GM18858 (cell line): ENCODE measurements at regions not wholly inside any gene's neighbourhood (a gene's known extent, or its start where the extent isn't known, plus 50 kb on each side); places are given as distances from the start of the nearest gene placed in this dataset.
"Not testable (repeated sequence)": the region's sequence is repeated elsewhere in the genome, so short reads cannot be mapped to it uniquely, and the experiment has no call there.

ENCODE experiments used
- ATAC-seq: cut with Tn5 transposase; IDR thresholded peaks from one replicate; pipeline ENCODE4 v1.9.1; 2021; ENCODE audit not compliant: unreplicated experiment

DNA sequence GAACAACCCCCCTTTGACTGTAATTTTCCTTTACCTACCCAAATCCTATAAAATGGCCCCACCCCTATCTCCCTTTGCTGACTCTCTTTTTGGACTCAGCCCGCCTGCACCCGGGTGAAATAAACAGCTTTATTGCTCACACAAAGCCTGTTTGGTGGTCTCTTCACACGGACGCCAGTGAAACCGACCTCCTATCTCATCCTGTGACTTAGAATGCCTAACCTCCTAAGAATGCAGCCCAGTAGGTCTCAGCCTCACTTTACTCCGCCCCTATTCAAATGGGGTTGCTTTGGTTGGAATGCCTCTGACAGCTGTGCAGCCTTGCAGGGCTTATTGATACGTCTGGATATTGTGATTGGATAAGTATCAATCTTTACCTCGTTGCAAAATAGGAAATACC lies 243.8 kb upstream of the PROK2 start:
- not testable (repeated sequence) for ATAC-seq

- not testable (repeated sequence) for ATAC-seq
Measured at GRCh38 chr3:72028307-72028706, 243.4 kb upstream of the PROK2 start.

GRCh38 chr3:72027728-72028127 lies 242.8 kb upstream of the PROK2 start:
- ATAC-seq, result not testable (repeated sequence)

DNA sequence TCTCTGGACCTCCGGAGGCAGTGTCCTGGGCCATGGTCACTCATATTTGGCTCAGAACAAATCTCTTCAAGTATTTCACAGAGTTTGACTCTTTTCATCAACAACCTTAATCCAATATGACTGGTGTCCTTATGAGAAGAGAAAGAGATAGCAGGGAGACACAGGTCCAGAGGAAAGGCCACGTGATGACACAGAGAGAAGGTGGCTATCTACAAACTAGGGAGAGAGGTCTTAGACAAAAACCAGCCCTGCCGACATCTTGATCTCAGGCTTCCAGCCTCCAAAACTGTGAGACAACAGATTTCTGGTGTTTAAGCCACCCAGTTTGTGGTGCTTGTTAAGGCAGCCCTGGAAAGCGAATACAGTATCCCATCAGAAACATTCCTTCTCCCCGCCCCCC lies 237.1 kb upstream of the PROK2 start:
- no peak for ATAC-seq

DNA sequence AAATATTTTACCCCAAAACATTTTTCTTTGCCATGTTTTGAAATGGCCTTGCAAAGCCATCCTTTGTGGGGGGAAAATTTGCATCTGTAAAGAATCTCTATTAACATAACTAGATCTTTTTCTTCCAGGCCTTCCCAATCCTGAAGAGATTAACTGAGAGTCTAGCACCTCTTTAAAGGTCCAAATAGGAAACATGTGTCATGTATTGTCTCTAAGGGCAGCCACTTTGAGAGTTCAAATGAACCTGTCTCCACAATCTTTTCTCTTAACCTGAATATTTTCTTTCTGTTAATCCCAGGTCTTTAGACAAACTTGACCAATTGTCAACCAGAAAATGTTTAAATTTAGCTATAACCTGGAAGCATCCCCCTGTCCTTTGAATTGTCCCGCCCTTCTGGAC lies 236.6 kb upstream of the PROK2 start:
- no peak for ATAC-seq

- no peak for ATAC-seq
Measured at GRCh38 chr3:72018343-72018984, 233.5 kb upstream of the PROK2 start.

DNA sequence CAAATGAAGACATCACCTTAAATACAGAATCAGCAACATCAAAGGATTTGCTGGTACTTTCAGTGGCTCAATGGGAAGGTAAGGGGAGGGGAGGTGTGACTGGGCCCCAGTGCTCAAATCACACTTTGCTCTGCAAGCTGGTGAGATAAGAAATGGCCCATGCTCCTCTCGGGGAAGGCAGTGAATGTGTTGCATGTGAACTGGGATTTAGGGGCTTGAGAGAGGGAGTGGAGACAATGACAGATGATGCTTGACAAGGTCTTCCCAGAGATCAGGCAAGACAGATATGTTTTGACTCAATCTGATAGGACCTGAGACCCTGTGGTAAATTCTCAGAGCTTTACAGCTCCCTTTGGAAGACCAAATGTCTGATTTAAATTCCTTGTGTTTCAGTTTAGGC lies 233.0 kb upstream of the PROK2 start:
- no peak for ATAC-seq

DNA sequence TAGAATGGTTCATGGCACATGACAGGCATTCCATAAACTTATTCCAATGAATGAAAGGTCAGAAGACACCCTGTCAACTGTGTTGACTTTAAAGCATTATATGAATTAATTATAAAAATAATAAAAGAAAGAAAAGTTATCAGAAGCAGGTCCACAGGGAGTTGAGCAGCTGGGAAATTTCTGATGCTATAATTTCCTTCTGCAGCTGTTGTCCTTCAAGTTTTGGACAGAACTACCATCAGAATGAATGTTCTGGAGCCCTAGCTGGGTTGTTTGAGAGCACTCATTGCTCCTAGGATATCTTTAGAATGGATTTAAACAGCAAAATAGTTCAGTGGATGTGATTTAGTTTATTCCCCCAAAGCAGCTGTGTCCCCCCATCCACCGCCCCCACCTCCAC lies 232.4 kb upstream of the PROK2 start:
- ATAC-seq, result no peak

- ATAC-seq, result no peak
Measured at GRCh38 chr3:72015463-72015862, 230.5 kb upstream of the PROK2 start.

GRCh38 chr3:72013084-72013483 lies 228.1 kb upstream of the PROK2 start:
- no peak for ATAC-seq

DNA sequence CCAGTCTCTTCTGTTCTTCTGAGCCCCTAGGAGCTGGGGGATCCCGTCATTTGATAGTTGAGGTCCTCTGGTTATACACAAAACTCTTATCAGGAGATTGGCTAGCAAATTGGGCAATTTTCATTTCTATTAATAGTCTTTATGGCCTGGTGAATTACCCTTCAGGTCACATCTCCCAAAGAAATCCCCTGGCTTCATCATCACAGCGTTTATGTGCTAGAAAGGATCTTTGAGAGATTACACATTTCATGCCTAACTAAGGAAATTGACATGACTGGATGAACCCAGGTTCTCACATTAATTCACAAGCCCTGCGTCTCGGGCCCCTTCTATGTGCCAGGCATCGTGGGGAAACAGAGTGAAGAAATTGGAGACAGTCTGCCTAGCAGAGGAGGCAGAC lies 227.4 kb upstream of the PROK2 start:
- peak; percentile 52 for ATAC-seq

DNA sequence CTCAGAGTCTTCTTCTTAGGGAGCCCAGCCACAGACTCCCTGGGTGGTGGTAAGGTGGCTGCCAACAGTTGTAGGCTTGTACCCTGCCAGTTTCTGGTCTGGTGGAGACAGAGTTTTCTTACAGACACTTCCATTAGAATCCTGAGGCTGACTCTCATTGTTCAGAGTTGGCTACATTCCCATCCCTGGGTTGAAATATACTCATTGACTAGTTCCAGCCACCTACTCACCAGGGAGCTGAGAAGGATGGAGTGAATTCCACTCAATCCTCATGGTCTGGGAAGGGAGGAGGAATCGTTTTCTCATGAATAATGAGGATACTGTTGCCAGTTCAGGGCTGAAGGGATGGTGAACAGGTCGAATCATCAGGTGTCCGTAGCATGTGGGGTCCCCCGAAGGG lies 226.5 kb upstream of the PROK2 start:
- no peak for ATAC-seq

GRCh38 chr3:72009851-72010443 lies 225.0 kb upstream of the PROK2 start:
- ATAC-seq, result no peak

GRCh38 chr3:72008226-72008996 lies 223.5 kb upstream of the PROK2 start:
- ATAC-seq, result no peak

- no peak for ATAC-seq
Measured at GRCh38 chr3:72006631-72007556, 221.9 kb upstream of the PROK2 start.

- ATAC-seq, result no peak
Measured at GRCh38 chr3:72004749-72005292, 219.9 kb upstream of the PROK2 start.

GRCh38 chr3:72003936-72004335 lies 219.0 kb upstream of the PROK2 start:
- ATAC-seq, result no peak

GRCh38 chr3:72001758-72002157 lies 216.8 kb upstream of the PROK2 start:
- no peak for ATAC-seq

GRCh38 chr3:71998995-71999673 lies 214.2 kb upstream of the PROK2 start:
- ATAC-seq, result no peak

DNA sequence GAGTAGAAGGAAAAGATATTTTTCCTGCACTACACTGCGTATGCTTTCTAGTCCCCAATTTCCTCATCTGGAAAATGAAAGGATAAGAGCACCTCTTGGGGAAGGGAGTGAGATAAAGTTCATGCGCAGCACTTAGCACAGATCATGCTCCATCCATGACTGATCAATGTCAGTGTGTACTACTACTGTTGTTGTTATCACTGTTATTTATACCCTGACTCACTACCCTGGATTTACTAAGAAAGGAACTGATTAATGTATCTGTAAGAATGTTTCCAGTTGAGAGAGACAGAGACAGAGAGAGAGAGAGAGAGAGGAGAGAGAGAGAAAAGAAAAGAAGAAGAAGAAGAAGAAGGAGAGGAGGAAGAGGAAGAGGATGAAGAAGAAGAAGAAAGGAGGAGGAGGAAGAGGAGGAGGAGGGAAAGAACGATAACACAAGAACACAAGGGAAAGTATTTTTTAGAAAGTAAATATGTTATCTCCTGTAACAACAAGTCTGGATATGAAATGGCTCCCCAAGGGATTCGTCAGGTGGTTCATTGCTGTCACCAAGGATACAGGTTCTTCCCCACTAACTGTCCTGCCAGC lies 212.2 kb upstream of the PROK2 start:
- no peak for ATAC-seq
